Activated CD4-positive, alpha-beta memory T cell treated with anti-CD3 and anti-CD28 coated beads for 36 hours (primary cell): ENCODE measurements at regions not wholly inside any gene's neighbourhood (a gene's known extent, or its start where the extent isn't known, plus 50 kb on each side); places are given as distances from the start of the nearest gene placed in this dataset.
"Not testable (repeated sequence)": the region's sequence is repeated elsewhere in the genome, so short reads cannot be mapped to it uniquely, and the experiment has no call there.

Experiments used
- CTCF ChIA-PET: fragments of 350-600 bp; sonication (Branson Sonifier 250); formaldehyde crosslinking; loops from one replicate; lab custom pipeline; 2021; ENCODE audit warnings: antibody characterized with exemption, inconsistent platforms; lab: Charles Lee
- POLR2A ChIA-PET: fragments of 350-600 bp; sonication (Branson Sonifier 250); formaldehyde crosslinking; loops from one replicate; lab custom pipeline; 2021; ENCODE audit warnings: antibody characterized with exemption; lab: Charles Lee
- DNase-seq: peaks from one replicate; pipeline ENCODE4 v3.0.0-alpha.2; 2020
- H3K27ac Mint-ChIP-seq: one replicate; pipeline ENCODE4 v1.8.0; 2021; ENCODE audit warnings: mixed read lengths
- H3K27me3 Mint-ChIP-seq: one replicate; pipeline ENCODE4 v1.8.0; 2021; ENCODE audit warnings: mixed read lengths
- H3K36me3 Mint-ChIP-seq: one replicate; pipeline ENCODE4 v1.8.0; 2021; ENCODE audit warnings: mixed read lengths
- H3K4me1 Mint-ChIP-seq: one replicate; pipeline ENCODE4 v1.8.0; 2021; ENCODE audit warnings: low read depth, mixed read lengths
- H3K4me3 Mint-ChIP-seq: one replicate; pipeline ENCODE4 v1.8.0; 2021; ENCODE audit warnings: mild to moderate bottlenecking, mixed read lengths
- H3K9me3 Mint-ChIP-seq: one replicate; pipeline ENCODE4 v1.8.0; 2021; ENCODE audit warnings: mixed read lengths
- intact Hi-C: fragments of 100-400 bp; cut with micrococcal nuclease; formaldehyde crosslinking; loops from one replicate; pipeline ENCODE4 v1.15.1; 2023

DNA sequence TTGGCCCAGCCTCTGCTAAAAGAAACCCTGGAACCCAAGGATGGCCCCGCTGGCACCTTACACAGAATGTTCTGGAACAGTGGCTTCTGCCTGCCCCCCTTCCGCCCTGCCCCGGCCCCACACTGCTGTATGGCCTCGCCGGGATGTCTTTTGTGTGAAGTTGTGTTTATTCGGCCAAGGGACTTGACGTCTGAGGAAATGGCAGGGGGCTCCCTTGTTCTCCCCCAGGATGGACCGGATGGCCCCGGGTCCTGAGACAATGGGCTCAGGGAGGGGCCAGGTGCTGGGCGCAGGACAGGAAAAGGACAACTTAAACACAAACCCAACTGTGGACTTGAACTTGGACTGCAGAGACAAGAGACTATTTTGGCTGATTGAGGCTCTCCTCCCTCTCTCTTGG lies 81.6 kb upstream of the GSE1 start:
- H3K9me3 Mint-ChIP-seq, result no peaks in the 10 kb centered on the region
- no peaks in the 10 kb centered on the region for H3K36me3 Mint-ChIP-seq
- H3K4me3 Mint-ChIP-seq, result no peak overlapping the region
- intact Hi-C loops, result no loop called here
- H3K27me3 Mint-ChIP-seq, result peaks cover 2% of the 10 kb centered on the region
- CTCF ChIA-PET, result no interaction called here
- no peaks in the 10 kb centered on the region for H3K4me1 Mint-ChIP-seq
- POLR2A ChIA-PET, result no interaction called here
- no peak overlapping the region for H3K27ac Mint-ChIP-seq
- DNase-seq, result no peak

DNA sequence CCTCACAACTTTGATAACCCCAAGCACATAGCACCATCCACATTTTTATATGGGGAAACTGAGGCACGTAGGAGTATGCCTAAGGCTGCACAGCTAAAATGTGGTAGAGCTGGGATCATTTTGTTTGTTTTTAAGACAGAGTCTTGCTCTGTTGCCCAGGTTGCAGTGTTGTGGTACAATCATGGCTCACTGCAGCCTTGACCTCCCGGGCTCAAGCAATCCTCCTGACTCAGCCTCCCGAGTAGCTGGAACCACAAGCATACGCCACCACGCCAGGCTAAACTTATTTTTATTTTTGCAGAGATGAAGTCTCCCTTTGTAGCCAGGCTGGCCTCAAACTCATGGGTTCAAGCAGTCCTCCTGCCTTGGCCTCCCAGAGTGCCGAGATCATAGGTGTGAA lies 81.0 kb upstream of the GSE1 start:
- intact Hi-C loops, result no loop called here

DNA sequence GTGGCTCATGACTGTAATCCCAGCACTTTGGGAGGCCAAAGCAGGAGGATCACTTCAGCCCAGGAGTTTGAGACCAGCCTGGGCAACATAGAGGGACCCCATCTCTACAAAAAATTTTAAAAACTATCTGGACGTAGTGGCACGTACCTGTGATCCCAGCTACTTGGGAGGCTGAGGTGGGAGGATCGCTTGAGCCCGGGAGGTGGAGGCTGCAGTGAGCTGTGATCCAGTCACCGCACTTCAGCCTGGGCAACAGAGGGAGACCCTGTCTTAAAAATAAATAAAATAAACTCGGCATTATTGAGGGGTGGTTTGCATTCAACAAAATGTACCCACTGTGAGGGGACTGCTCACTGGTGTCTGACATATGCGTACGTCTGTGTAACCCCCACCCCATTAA lies 79.5 kb upstream of the GSE1 start:
- POLR2A ChIA-PET, DNase-seq, H3K36me3 Mint-ChIP-seq, CTCF ChIA-PET, H3K9me3 Mint-ChIP-seq, H3K4me3 Mint-ChIP-seq, H3K27me3 Mint-ChIP-seq, H3K4me1 Mint-ChIP-seq, intact Hi-C loops, H3K27ac Mint-ChIP-seq: not testable (repeated sequence)

More for the DNA sequence above, 81.0 kb upstream of the GSE1 start:
- Mint-ChIP-seq H3K4me3 (no peak overlapping the region), H3K27me3 (peaks cover 2% of the 10 kb centered on the region), H3K27ac (no peak overlapping the region), H3K4me1 (no peaks in the 10 kb centered on the region), H3K9me3 (no peaks in the 10 kb centered on the region), H3K36me3 (no peaks in the 10 kb centered on the region)
- POLR2A ChIA-PET, result no interaction called here
- DNase-seq, result no peak
- CTCF ChIA-PET, result no interaction called here

- intact Hi-C loops, result no loop called here
- Mint-ChIP-seq H3K4me1 (no peaks in the 10 kb centered on the region), H3K36me3 (no peaks in the 10 kb centered on the region), H3K27me3 (no peaks in the 10 kb centered on the region), H3K27ac (no peak overlapping the region), H3K4me3 (peak overlapping the region; percentile 38), H3K9me3 (peaks cover 4% of the 10 kb centered on the region)
- CTCF ChIA-PET, result no interaction called here
- DNase-seq, result no peak
- POLR2A ChIA-PET, result no interaction called here
These were observed 78.4 kb upstream of the GSE1 start for GRCh38 chr16:85534536-85535351.

- H3K4me1 Mint-ChIP-seq, result no peaks in the 10 kb centered on the region
- no peaks in the 10 kb centered on the region for H3K36me3 Mint-ChIP-seq
These were observed 77.6 kb upstream of the GSE1 start for GRCh38 chr16:85535352-85536072.

GRCh38 chr16:85536073-85536410 lies 77.1 kb upstream of the GSE1 start:
- no peak overlapping the region for H3K27ac Mint-ChIP-seq
- DNase-seq, result no peak
- H3K9me3 Mint-ChIP-seq, result peaks cover 10% of the 10 kb centered on the region
- POLR2A ChIA-PET, result no interaction called here
- no peaks in the 10 kb centered on the region for H3K36me3 Mint-ChIP-seq
- intact Hi-C loops, result no loop called here
- H3K4me1 Mint-ChIP-seq, result no peaks in the 10 kb centered on the region
- no peak overlapping the region for H3K4me3 Mint-ChIP-seq
- no peaks in the 10 kb centered on the region for H3K27me3 Mint-ChIP-seq
- CTCF ChIA-PET, result interaction anchor here (1.1 kb wide), 1 partner anchor 108 kb away, joined by 3 read pairs; no protein-coding TSS in a partner anchor

More at GRCh38 chr16:85535352-85536072, 77.6 kb upstream of the GSE1 start:
- Mint-ChIP-seq H3K27ac (no peak overlapping the region), H3K27me3 (no peaks in the 10 kb centered on the region), H3K9me3 (peaks cover 10% of the 10 kb centered on the region), H3K4me3 (no peak overlapping the region)
- CTCF ChIA-PET, result interaction anchor here (1.1 kb wide), 1 partner anchor 107 kb away, joined by 3 read pairs; no protein-coding TSS in a partner anchor
- POLR2A ChIA-PET, result no interaction called here
- no peak for DNase-seq
- intact Hi-C loops, result no loop called here

GRCh38 chr16:85536411-85537330 lies 76.5 kb upstream of the GSE1 start:
- H3K27me3 Mint-ChIP-seq, result no peaks in the 10 kb centered on the region

DNA sequence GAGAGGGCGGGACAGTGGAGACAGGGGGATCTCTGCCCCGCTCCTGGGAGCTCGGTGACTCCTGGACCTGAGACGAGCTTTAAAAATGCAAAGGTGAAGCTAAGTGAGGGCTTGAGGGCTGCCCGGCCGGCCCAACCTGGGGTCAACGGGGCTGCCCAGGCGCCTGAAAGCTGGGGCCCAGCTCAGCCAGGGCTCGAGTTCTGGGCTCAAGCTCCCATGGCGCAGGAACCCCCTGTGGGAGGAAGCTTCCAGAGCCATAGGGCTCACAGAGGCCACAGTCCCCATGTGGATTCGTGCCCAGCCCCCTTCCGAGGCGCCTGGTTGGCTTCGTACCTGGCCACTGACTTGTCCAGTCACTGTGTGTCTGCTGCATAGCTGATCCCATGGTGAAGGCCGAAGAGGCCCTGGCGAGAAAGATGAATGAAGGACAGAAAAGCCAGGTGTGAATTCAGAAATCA lies 75.8 kb upstream of the GSE1 start:
- H3K4me3 Mint-ChIP-seq, result no peak overlapping the region
- intact Hi-C loops, result no loop called here
- peaks cover 10% of the 10 kb centered on the region for H3K9me3 Mint-ChIP-seq
- no peaks in the 10 kb centered on the region for H3K4me1 Mint-ChIP-seq
- ChIA-PET CTCF (interaction anchor here (1.4 kb wide), 1 partner anchor 47 kb away, joined by 3 read pairs; no protein-coding TSS in a partner anchor), POLR2A (no interaction called here)
- no peaks in the 10 kb centered on the region for H3K27me3 Mint-ChIP-seq
- H3K27ac Mint-ChIP-seq, result no peak overlapping the region
- H3K36me3 Mint-ChIP-seq, result no peaks in the 10 kb centered on the region
- no peak for DNase-seq

More at GRCh38 chr16:85536411-85537330, 76.5 kb upstream of the GSE1 start:
- H3K9me3 Mint-ChIP-seq, result peaks cover 10% of the 10 kb centered on the region
- ChIA-PET CTCF (interaction anchor here (1.1 to 1.4 kb wide), 2 partner anchors 46 to 108 kb away, joined by 3 read pairs; no protein-coding TSS in a partner anchor), POLR2A (no interaction called here)
- DNase-seq, result no peak
- intact Hi-C loops, result no loop called here
- H3K4me1 Mint-ChIP-seq, result no peaks in the 10 kb centered on the region
- H3K36me3 Mint-ChIP-seq, result no peaks in the 10 kb centered on the region
- H3K27ac Mint-ChIP-seq, result no peak overlapping the region
- no peak overlapping the region for H3K4me3 Mint-ChIP-seq

DNA sequence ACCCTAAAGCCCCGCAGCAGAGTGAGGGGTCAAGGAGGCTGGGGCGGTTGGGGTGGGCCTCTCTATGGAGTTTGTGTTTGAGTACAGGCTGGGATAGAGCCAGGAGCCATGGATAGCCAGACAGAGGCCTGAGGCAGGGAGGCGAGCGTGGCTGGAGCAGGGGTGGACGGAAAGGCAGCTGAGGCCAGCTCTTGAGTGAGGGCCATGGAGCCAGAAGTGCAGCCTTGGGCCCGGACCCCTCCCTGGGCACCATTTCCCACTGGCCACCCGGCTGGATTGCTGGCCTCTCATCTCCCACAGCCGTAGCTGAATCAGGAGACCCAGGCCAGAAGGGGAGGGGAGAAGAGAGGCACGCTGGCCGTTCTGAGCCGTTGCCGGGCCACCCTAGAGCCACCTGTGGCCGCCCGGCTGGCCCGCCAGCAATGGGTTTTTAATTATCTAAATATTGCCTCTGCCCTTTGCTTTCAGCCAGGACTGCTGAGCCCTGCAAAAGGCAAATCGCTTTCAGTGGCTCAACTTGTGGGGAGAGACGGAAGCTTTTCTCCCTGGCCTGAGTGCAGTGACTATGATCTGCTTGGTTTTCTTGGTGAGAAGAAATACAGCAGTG lies 75.2 kb upstream of the GSE1 start:
- H3K9me3 Mint-ChIP-seq, result peaks cover 10% of the 10 kb centered on the region
- POLR2A ChIA-PET, result no interaction called here

GRCh38 chr16:85539084-85539483 lies 74.0 kb upstream of the GSE1 start:
- no peak overlapping the region for H3K4me3 Mint-ChIP-seq
- H3K36me3 Mint-ChIP-seq, result no peaks in the 10 kb centered on the region
- H3K27me3 Mint-ChIP-seq, result no peaks in the 10 kb centered on the region
- no peak overlapping the region for H3K27ac Mint-ChIP-seq
- ChIA-PET POLR2A (no interaction called here), CTCF (interaction anchor here (1.0 to 2.1 kb wide), 4 partner anchors 10 to 119 kb away, joined by 3 to 9 read pairs (median 4); no protein-coding TSS in a partner anchor)
- intact Hi-C loops, result no loop called here
- DNase-seq, result no peak
- H3K4me1 Mint-ChIP-seq, result no peaks in the 10 kb centered on the region
- peaks cover 10% of the 10 kb centered on the region for H3K9me3 Mint-ChIP-seq

More for the DNA sequence above, 75.2 kb upstream of the GSE1 start:
- intact Hi-C loops, result no loop called here
- Mint-ChIP-seq H3K4me3 (no peak overlapping the region), H3K36me3 (no peaks in the 10 kb centered on the region), H3K27me3 (no peaks in the 10 kb centered on the region), H3K27ac (no peak overlapping the region), H3K4me1 (no peaks in the 10 kb centered on the region)
- no peak for DNase-seq
- CTCF ChIA-PET, result interaction anchor here (1.4 kb wide), 1 partner anchor 47 kb away, joined by 3 read pairs; no protein-coding TSS in a partner anchor

GRCh38 chr16:85539629-85540291 lies 73.4 kb upstream of the GSE1 start:
- no peaks in the 10 kb centered on the region for H3K36me3 Mint-ChIP-seq
- peaks cover 10% of the 10 kb centered on the region for H3K9me3 Mint-ChIP-seq
- no peaks in the 10 kb centered on the region for H3K27me3 Mint-ChIP-seq
- no peak overlapping the region for H3K4me3 Mint-ChIP-seq
- POLR2A ChIA-PET, result no interaction called here
- CTCF ChIA-PET, result interaction anchor here (1.0 to 2.1 kb wide), 4 partner anchors 11 to 120 kb away, joined by 3 to 9 read pairs (median 4); no protein-coding TSS in a partner anchor
- no peak overlapping the region for H3K27ac Mint-ChIP-seq
- intact Hi-C loops, result no loop called here
- H3K4me1 Mint-ChIP-seq, result no peaks in the 10 kb centered on the region
- no peak for DNase-seq
